ENCODE measurements at regions not wholly inside any gene's neighbourhood (a gene's known extent, or its start where the extent isn't known, plus 50 kb on each side); places are given as distances from the start of the nearest gene placed in this dataset.

GRCh38 chr2:71801969-71802368 lies 345.7 kb downstream of the CYP26B1 start:
- CTCF ChIA-PET, result interaction anchor here (0.9 kb wide), 1 partner anchor 778 kb away, joined by 3 read pairs; no protein-coding TSS in a partner anchor
- no peak overlapping the region for H3K27ac Mint-ChIP-seq (ENCODE audit: unreplicated experiment)
- no peaks in the 10 kb centered on the region for H3K36me3 Mint-ChIP-seq (ENCODE audit: insufficient read depth, unreplicated experiment)
- no peaks in the 10 kb centered on the region for H3K9me3 Mint-ChIP-seq (ENCODE audit: low read depth, unreplicated experiment)
- no TSS peak for BruUV-seq (replicated peaks)
- peak; percentile 32 for TF ChIP-seq CTCF (IDR thresholded peaks at IDR 0.05; ENCODE audit: unreplicated experiment)
- no peak overlapping the region for H3K4me3 Mint-ChIP-seq (ENCODE audit: low read depth, unreplicated experiment)
- no peaks in the 10 kb centered on the region for H3K4me1 Mint-ChIP-seq (ENCODE audit: low read depth, unreplicated experiment)
- DNase-seq, result peak; percentile 47
- peaks cover 42% of the 10 kb centered on the region for H3K27me3 Mint-ChIP-seq (ENCODE audit: unreplicated experiment)
- intact Hi-C loops (cut with micrococcal nuclease; ENCODE audit: unreplicated experiment), result loop anchor here (1.0 kb wide), 1 partner anchor 348 kb away; no protein-coding TSS in a partner anchor

- no peak for TF ChIP-seq CTCF (IDR thresholded peaks at IDR 0.05; ENCODE audit: unreplicated experiment)
- no peaks in the 10 kb centered on the region for H3K9me3 Mint-ChIP-seq (ENCODE audit: low read depth, unreplicated experiment)
- no peaks in the 10 kb centered on the region for H3K36me3 Mint-ChIP-seq (ENCODE audit: insufficient read depth, unreplicated experiment)
- no peak for DNase-seq
- H3K4me3 Mint-ChIP-seq (ENCODE audit: low read depth, unreplicated experiment), result no peak overlapping the region
- CTCF ChIA-PET, result interaction anchor here (0.9 kb wide), 1 partner anchor 778 kb away, joined by 3 read pairs; no protein-coding TSS in a partner anchor
- no TSS peak for BruUV-seq (replicated peaks)
- peaks cover 42% of the 10 kb centered on the region for H3K27me3 Mint-ChIP-seq (ENCODE audit: unreplicated experiment)
- H3K27ac Mint-ChIP-seq (ENCODE audit: unreplicated experiment), result no peak overlapping the region
- intact Hi-C loops (cut with micrococcal nuclease; ENCODE audit: unreplicated experiment), result no loop called here
- H3K4me1 Mint-ChIP-seq (ENCODE audit: low read depth, unreplicated experiment), result no peaks in the 10 kb centered on the region
These were observed 346.1 kb downstream of the CYP26B1 start for GRCh38 chr2:71801556-71801955.

GRCh38 chr2:71800851-71801250 lies 346.8 kb downstream of the CYP26B1 start:
- CTCF ChIA-PET, result interaction anchor here (0.6 kb wide), 1 partner anchor 595 kb away, joined by 3 read pairs; no protein-coding TSS in a partner anchor
- no peaks in the 10 kb centered on the region for H3K4me1 Mint-ChIP-seq (ENCODE audit: low read depth, unreplicated experiment)
- TF ChIP-seq CTCF (IDR thresholded peaks at IDR 0.05; ENCODE audit: unreplicated experiment), result no peak
- no peak overlapping the region for H3K27ac Mint-ChIP-seq (ENCODE audit: unreplicated experiment)
- intact Hi-C loops (cut with micrococcal nuclease; ENCODE audit: unreplicated experiment), result no loop called here
- DNase-seq, result no peak
- no peak overlapping the region for H3K4me3 Mint-ChIP-seq (ENCODE audit: low read depth, unreplicated experiment)
- no peaks in the 10 kb centered on the region for H3K9me3 Mint-ChIP-seq (ENCODE audit: low read depth, unreplicated experiment)
- peaks cover 42% of the 10 kb centered on the region for H3K27me3 Mint-ChIP-seq (ENCODE audit: unreplicated experiment)
- no peaks in the 10 kb centered on the region for H3K36me3 Mint-ChIP-seq (ENCODE audit: insufficient read depth, unreplicated experiment)
- no TSS peak for BruUV-seq (replicated peaks)

GRCh38 chr2:71800106-71800809 lies 346.9 kb downstream of the DYSF start:
- peaks cover 42% of the 10 kb centered on the region for H3K27me3 Mint-ChIP-seq (ENCODE audit: unreplicated experiment)
- intact Hi-C loops (cut with micrococcal nuclease; ENCODE audit: unreplicated experiment), result no loop called here
- DNase-seq, result no peak
- H3K27ac Mint-ChIP-seq (ENCODE audit: unreplicated experiment), result no peak overlapping the region
- H3K36me3 Mint-ChIP-seq (ENCODE audit: insufficient read depth, unreplicated experiment), result no peaks in the 10 kb centered on the region
- no TSS peak for BruUV-seq (replicated peaks)
- no peak for TF ChIP-seq CTCF (IDR thresholded peaks at IDR 0.05; ENCODE audit: unreplicated experiment)
- H3K9me3 Mint-ChIP-seq (ENCODE audit: low read depth, unreplicated experiment), result no peaks in the 10 kb centered on the region
- no peaks in the 10 kb centered on the region for H3K4me1 Mint-ChIP-seq (ENCODE audit: low read depth, unreplicated experiment)
- CTCF ChIA-PET, result interaction anchor here (0.6 to 0.7 kb wide), 5 partner anchors 16 to 595 kb away, joined by 3 to 5 read pairs (median 3); no protein-coding TSS in a partner anchor
- no peak overlapping the region for H3K4me3 Mint-ChIP-seq (ENCODE audit: low read depth, unreplicated experiment)

Measured in Calu3 (cell line).